Heart left ventricle (tissue), 16 donors: ENCODE measurements at regions not wholly inside any gene's neighbourhood (a gene's known extent, or its start where the extent isn't known, plus 50 kb on each side); places are given as distances from the start of the nearest gene placed in this dataset.

Experiments used
- ATAC-seq, 4 donors: fragments of 200-7000 bp; cut with Tn5 transposase; one replicate each; pipeline ENCODE4 v1.9.1; 2020 to 2022; ENCODE audit warnings: moderate library complexity in 4 of 4, mild to moderate bottlenecking in 3 of 4, moderate number of reproducible peaks in 1 of 4
- DNase-seq, 5 donors: peaks; one replicate each; pipeline ENCODE4 v3.0.0-alpha.2; 2020
- H3K27ac ChIP-seq, 12 donors: fragments of 200-600 bp; sonication (generic) in 4 of 12; one replicate each; pipeline versions ENCODE4 v1.5.0 to v1.8.0; 2016 to 2022; ENCODE audit warnings: mild to moderate bottlenecking in 2 of 12
- H3K27me3 ChIP-seq, 9 donors: fragments of 200-600 bp; sonication (generic) in 2 of 9; one replicate each; pipeline versions ENCODE4 v1.5.1 to v1.8.0; 2016 to 2022; ENCODE audit warnings: mild to moderate bottlenecking in 3 of 9
- H3K36me3 ChIP-seq, 9 donors: fragments of 200-600 bp; sonication (generic) in 2 of 9; one replicate each; pipeline versions ENCODE4 v1.5.0 to v1.8.0; 2018 to 2022; ENCODE audit warnings: mild to moderate bottlenecking in 2 of 9
- H3K4me1 ChIP-seq, 12 donors: fragments of 200-600 bp; sonication (generic) in 4 of 12; one replicate each; pipeline versions ENCODE4 v1.5.0 to v1.8.0; 2016 to 2022; ENCODE audit warnings: mild to moderate bottlenecking in 3 of 12
- H3K4me3 ChIP-seq, 12 donors: fragments of 200-600 bp; sonication (generic) in 4 of 12; one replicate each; pipeline versions ENCODE4 v1.5.0 to v1.8.0; 2017 to 2022; ENCODE audit warnings: mild to moderate bottlenecking in 9 of 12, moderate library complexity in 4 of 12
- H3K9me3 ChIP-seq, 12 donors: fragments of 200-600 bp; sonication (generic) in 4 of 12; one replicate each; pipeline versions ENCODE4 v1.5.0 to v1.8.0; 2016 to 2022; ENCODE audit warnings: mild to moderate bottlenecking in 1 of 12
- CTCF ChIP-seq, 12 donors: fragments of 200-600 bp; sonication (generic) in 4 of 12; IDR thresholded peaks; one replicate each; pipeline versions ENCODE4 v1.5.0 to v1.8.0; 2018 to 2022; ENCODE audit warnings: antibody characterized with exemption in 12 of 12, mild to moderate bottlenecking in 5 of 12
- POLR2A ChIP-seq, 2 donors: fragments of 450-650 bp; IDR thresholded peaks; one replicate each; pipeline ENCODE4 v1.6.1; 2017; ENCODE audit warnings: antibody characterized with exemption in 2 of 2, mild to moderate bottlenecking in 2 of 2, moderate library complexity in 2 of 2
- WGBS, 4 donors: extraction: QIAGEN DNeasy Blood & Tissue Kit in 2 of 4; methylation state at CpG; one replicate each; pipeline versions ENCODE4 v1.1.5 to v1.1.7; 2013 to 2018; 5-methylcytosine and 5-hydroxymethylcytosine counted together
- intact Hi-C, 10 donors: fragments of 100-400 bp; cut with DNase I; formaldehyde crosslinking; loops; one replicate each; pipeline versions ENCODE4 v1.11.1 to v1.14.2; 2022
- donor health status: ischemic (EF 13 %, LVEDD 7.1; RV severe dilation, severe dysfunction).
- donor health status: healthy with polysubstance abuse.
- donor health status: DM: no; HTN: yes; CAD: no.
- donor health status: DM: no; HTN: no; CAD: no.
- donor health status: ischemic (EF 25% LVEDD 6.9; RV normal size, moderate dysfunction).
- donor health status: ischemic (EF 25% LVEDD 5.7; RV mildly dilated, moderate dysfunction).
- donor health status: healthy.
- donor health status: DM: yes; HTN: yes; CAD: no.
- donor health status: ischemic (EF 35%, LVEDD 5.7; RV mildly dilated, moderate dysfunction).
- donor health status: nonischemic (EF 11% LVEDD 7.7; RV severe dilation, severe dysfunction).
- donor health status: DM: yes; HTN: yes; CAD: no.
- donor health status: PGD.
- donor health status: ischemic (EF 29% LVEDD 5.4; RV normal size, mild dysfunction).
- donor health status: nonischemic (EF 23%, LVEDD 6.1; RV moderate dilation, normal function).

GRCh38 chr10:79004311-79004710 is 64.5 kb upstream of the ZMIZ1 start:
- TF ChIP-seq POLR2A (IDR thresholded peaks at IDR 0.05), result no peak
- no peak for TF ChIP-seq CTCF (IDR thresholded peaks at IDR 0.05)
- DNase-seq (no peak), ATAC-seq (no peak)
- Histone ChIP-seq H3K36me3 (no peaks in the 10 kb centered on the region), H3K4me1 (peaks cover 0 to 19% (median 7%) of the 10 kb centered on the region in 12 donors), H3K27ac (no peak overlapping the region), H3K4me3 (no peak overlapping the region), H3K27me3 (no peaks in the 10 kb centered on the region), H3K9me3 (no peaks in the 10 kb centered on the region)
- 75 to 95% (median 77%) methylated on average over 5 of the region's 5 CpGs for WGBS, 4 donors
- intact Hi-C loops, result no loop called here

- H3K36me3 ChIP-seq, result no peaks in the 10 kb centered on the region
- DNase-seq, result peak in 1 of 5 donors; percentile 28
- H3K9me3 ChIP-seq, result no peaks in the 10 kb centered on the region
- no peak overlapping the region for H3K27ac ChIP-seq
- intact Hi-C loops, result no loop called here
- no peaks in the 10 kb centered on the region for H3K27me3 ChIP-seq
- H3K4me3 ChIP-seq, result no peak overlapping the region
- TF ChIP-seq POLR2A (IDR thresholded peaks at IDR 0.05) (no peak), CTCF (IDR thresholded peaks at IDR 0.05) (no peak)
- ATAC-seq, result no peak
- 71 to 88% (median 75%) methylated on average over 9 to 11 of the region's 11 CpGs for WGBS, 4 donors
- peaks cover 0 to 19% (median 7%) of the 10 kb centered on the region in 12 donors for H3K4me1 ChIP-seq
Observed at GRCh38 chr10:79005126-79005810, 63.5 kb upstream of the ZMIZ1 start.

GRCh38 chr10:79007018-79007417 is 61.7 kb upstream of the ZMIZ1 start:
- Histone ChIP-seq H3K36me3 (no peaks in the 10 kb centered on the region), H3K4me3 (no peak overlapping the region), H3K9me3 (no peaks in the 10 kb centered on the region), H3K27me3 (no peaks in the 10 kb centered on the region), H3K4me1 (peaks cover 0 to 19% (median 7%) of the 10 kb centered on the region in 12 donors), H3K27ac (no peak overlapping the region)
- WGBS, 4 donors, result 93 to 96% (median 95%) methylated on average over 8 of the region's 8 CpGs
- no peak for DNase-seq
- no peak for TF ChIP-seq CTCF (IDR thresholded peaks at IDR 0.05)
- TF ChIP-seq POLR2A (IDR thresholded peaks at IDR 0.05), result no peak
- no peak for ATAC-seq
- intact Hi-C loops, result no loop called here

GRCh38 chr10:79007421-79008319 is 61.1 kb upstream of the ZMIZ1 start:
- H3K9me3 ChIP-seq, result no peaks in the 10 kb centered on the region
- WGBS, 4 donors, result 68 to 75% (median 71%) methylated on average over 5 of the region's 5 CpGs
- H3K27me3 ChIP-seq, result no peaks in the 10 kb centered on the region
- no peak for DNase-seq
- TF ChIP-seq POLR2A (IDR thresholded peaks at IDR 0.05), result no peak
- TF ChIP-seq CTCF (IDR thresholded peaks at IDR 0.05), result no peak
- no peak overlapping the region for H3K4me3 ChIP-seq
- intact Hi-C loops, result no loop called here
- ATAC-seq, result peak in 3 of 4 donors; percentile 9 to 50 (median 49)
- H3K4me1 ChIP-seq, result peaks cover 0 to 19% (median 7%) of the 10 kb centered on the region in 12 donors
- H3K27ac ChIP-seq, result no peak overlapping the region
- no peaks in the 10 kb centered on the region for H3K36me3 ChIP-seq
